Lung (tissue), 11 donors: ENCODE measurements at regions not wholly inside any gene's neighbourhood (a gene's known extent, or its start where the extent isn't known, plus 50 kb on each side); places are given as distances from the start of the nearest gene placed in this dataset.

ENCODE experiments used
- ATAC-seq: fragments of 200-7000 bp; cut with Tn5 transposase; one replicate; pipeline ENCODE4 v1.9.1; 2020; ENCODE audit warnings: moderate number of reproducible peaks; ENCODE audit not compliant: insufficient read depth, low FRiP score
- DNase-seq, 3 donors: peaks; one replicate each; pipeline ENCODE4 v3.0.0-alpha.2; 2013 to 2017
- H3K27ac ChIP-seq, 2 donors: one replicate each; pipeline ENCODE4 v1.5.1; 2013; ENCODE audit warnings: mild to moderate bottlenecking in 2 of 2, moderate library complexity in 2 of 2, control low read depth in 1 of 2, inconsistent platforms in 1 of 2, low read depth in 1 of 2, low read length in 1 of 2
- H3K27me3 ChIP-seq, 3 donors: one replicate each; pipeline ENCODE4 v1.5.1; 2013; ENCODE audit warnings: low read length in 2 of 3; ENCODE audit not compliant: control insufficient read depth in 3 of 3, insufficient read depth in 3 of 3
- H3K36me3 ChIP-seq, 4 donors: one replicate each; pipeline ENCODE4 v1.5.1; 2013; ENCODE audit warnings: low read length in 4 of 4, mild to moderate bottlenecking in 1 of 4, moderate library complexity in 1 of 4; ENCODE audit not compliant: control insufficient read depth in 4 of 4, insufficient read depth in 4 of 4
- H3K4me1 ChIP-seq, 5 donors: one replicate each; pipeline ENCODE4 v1.5.1; 2013; ENCODE audit warnings: low read length in 5 of 5, mild to moderate bottlenecking in 2 of 5, moderate library complexity in 1 of 5; ENCODE audit not compliant: control insufficient read depth in 5 of 5, insufficient read depth in 5 of 5
- H3K4me3 ChIP-seq: one replicate; pipeline ENCODE4 v1.5.1; 2013; ENCODE audit warnings: mild to moderate bottlenecking, control low read depth, moderate library complexity
- H3K9ac ChIP-seq, 2 donors: one replicate each; pipeline ENCODE4 v1.5.1; 2013; ENCODE audit warnings: low read length in 2 of 2, control low read depth in 1 of 2; ENCODE audit not compliant: insufficient read depth in 1 of 2
- H3K9me3 ChIP-seq, 4 donors: one replicate each; pipeline ENCODE4 v1.5.1; 2013; ENCODE audit warnings: low read length in 3 of 4, mild to moderate bottlenecking in 1 of 4, moderate library complexity in 1 of 4; ENCODE audit not compliant: control insufficient read depth in 4 of 4, insufficient read depth in 3 of 4
- WGBS, 2 donors: extraction: QIAGEN DNeasy Blood & Tissue Kit; methylation state at CpG; one replicate each; pipeline ENCODE4 v1.1.7; 2013; 5-methylcytosine and 5-hydroxymethylcytosine counted together
- TF ChIP-seq, protein P1 (sequence below): IDR thresholded peaks from 2 replicates; pipeline ENCODE4 v1.5.1; 2012; ENCODE audit warnings: mild to moderate bottlenecking; ENCODE audit errors: control extremely low read depth, extremely low read depth
- donor health status: control.
- donor health status: control.
- donor health status: Bipolar disorder and iron deficiency.
- donor health status: healthy.
- donor health status: DM: yes; HTN: yes; CAD: no.

GRCh38 chr2:15706986-15707632 is 115.4 kb downstream of the DDX1 start:
- 96% methylated on average over 7 of the region's 7 CpGs for WGBS, 2 donors
- H3K27me3 ChIP-seq: no peaks in the 10 kb centered on the region

GRCh38 chr2:15708161-15708560 is 116.5 kb downstream of the DDX1 start:
- Histone ChIP-seq H3K36me3 (no peaks in the 10 kb centered on the region), H3K27ac (no peak overlapping the region), H3K4me1 (peaks cover 0 to 19% (median 2%) of the 10 kb centered on the region in 5 donors), H3K27me3 (peaks cover 0 to 3% (median 0%) of the 10 kb centered on the region in 3 donors), H3K4me3 (no peak overlapping the region), H3K9ac (no peak overlapping the region), H3K9me3 (no peaks in the 10 kb centered on the region)
- ATAC-seq (no peak), DNase-seq (no peak)
- WGBS, 2 donors: 92 to 93% methylated on average over 5 of the region's 5 CpGs
- TF ChIP-seq, protein P1, sequence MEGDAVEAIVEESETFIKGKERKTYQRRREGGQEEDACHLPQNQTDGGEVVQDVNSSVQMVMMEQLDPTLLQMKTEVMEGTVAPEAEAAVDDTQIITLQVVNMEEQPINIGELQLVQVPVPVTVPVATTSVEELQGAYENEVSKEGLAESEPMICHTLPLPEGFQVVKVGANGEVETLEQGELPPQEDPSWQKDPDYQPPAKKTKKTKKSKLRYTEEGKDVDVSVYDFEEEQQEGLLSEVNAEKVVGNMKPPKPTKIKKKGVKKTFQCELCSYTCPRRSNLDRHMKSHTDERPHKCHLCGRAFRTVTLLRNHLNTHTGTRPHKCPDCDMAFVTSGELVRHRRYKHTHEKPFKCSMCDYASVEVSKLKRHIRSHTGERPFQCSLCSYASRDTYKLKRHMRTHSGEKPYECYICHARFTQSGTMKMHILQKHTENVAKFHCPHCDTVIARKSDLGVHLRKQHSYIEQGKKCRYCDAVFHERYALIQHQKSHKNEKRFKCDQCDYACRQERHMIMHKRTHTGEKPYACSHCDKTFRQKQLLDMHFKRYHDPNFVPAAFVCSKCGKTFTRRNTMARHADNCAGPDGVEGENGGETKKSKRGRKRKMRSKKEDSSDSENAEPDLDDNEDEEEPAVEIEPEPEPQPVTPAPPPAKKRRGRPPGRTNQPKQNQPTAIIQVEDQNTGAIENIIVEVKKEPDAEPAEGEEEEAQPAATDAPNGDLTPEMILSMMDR: no peak

More at GRCh38 chr2:15706986-15707632, 115.4 kb downstream of the DDX1 start:
- Histone ChIP-seq H3K36me3 (no peaks in the 10 kb centered on the region), H3K4me1 (peaks cover 0 to 19% (median 2%) of the 10 kb centered on the region in 5 donors), H3K4me3 (no peak overlapping the region), H3K9ac (no peak overlapping the region), H3K9me3 (no peaks in the 10 kb centered on the region), H3K27ac (no peak overlapping the region)
- ATAC-seq (no peak), DNase-seq (no peak)
- TF ChIP-seq, protein P1: no peak

- WGBS, 2 donors: 47 to 54% methylated on average over 11 of the region's 11 CpGs
- peak overlapping the region in 1 of 2 donors; percentile 69 for H3K27ac ChIP-seq
- no peaks in the 10 kb centered on the region for H3K9me3 ChIP-seq
- DNase-seq (peak; percentile 34 to 70 (median 59)), ATAC-seq (no peak)
- TF ChIP-seq, protein P1: no peak
- H3K4me1 ChIP-seq: peaks cover 0 to 17% (median 2%) of the 10 kb centered on the region in 5 donors
- H3K27me3 ChIP-seq: peaks cover 0 to 3% (median 0%) of the 10 kb centered on the region in 3 donors
- no peak overlapping the region for H3K4me3 ChIP-seq
- no peak overlapping the region for H3K9ac ChIP-seq
- H3K36me3 ChIP-seq: no peaks in the 10 kb centered on the region
Measured at GRCh38 chr2:15708865-15709820, 117.5 kb downstream of the DDX1 start.
